ENCODE measurements at regions not wholly inside any gene's neighbourhood (a gene's known extent, or its start where the extent isn't known, plus 50 kb on each side); places are given as distances from the start of the nearest gene placed in this dataset.

DNA sequence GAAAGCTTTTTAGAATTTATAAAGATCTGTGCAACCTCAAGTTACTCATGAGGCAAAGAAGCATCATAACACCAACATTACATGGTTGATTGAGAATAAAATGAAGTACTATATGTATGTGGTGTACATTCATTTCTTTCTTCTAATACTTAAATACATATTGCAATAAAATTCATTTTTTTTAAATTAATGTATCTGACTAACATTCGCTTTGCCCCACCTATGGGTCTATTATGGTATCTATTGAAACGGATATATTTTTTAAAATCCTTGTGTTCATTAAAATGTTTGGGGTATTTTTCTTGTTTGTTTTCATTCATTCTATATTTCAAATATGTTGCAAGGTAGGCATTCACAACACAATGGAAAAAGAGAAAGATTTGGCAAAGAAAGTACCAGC, 237.5 kb downstream of the DSEL start:
- DNase-seq (ENCODE audit: low spot score in 2 of 2) (no peak), ATAC-seq (replicated peaks; ENCODE audit: extremely low read depth, poor library complexity, severe bottlenecking) (no peak)
- H3K36me3 Mint-ChIP-seq (ENCODE audit: insufficient read depth), result no peaks in the 10 kb centered on the region
- H3K4me3 Mint-ChIP-seq, result no peak overlapping the region
- no peaks in the 10 kb centered on the region for H3K4me1 Mint-ChIP-seq
- H3K27ac Mint-ChIP-seq (ENCODE audit: low read depth), result no peak overlapping the region
- no peaks in the 10 kb centered on the region for H3K27me3 Mint-ChIP-seq
- no peaks in the 10 kb centered on the region for H3K9me3 Mint-ChIP-seq

DNA sequence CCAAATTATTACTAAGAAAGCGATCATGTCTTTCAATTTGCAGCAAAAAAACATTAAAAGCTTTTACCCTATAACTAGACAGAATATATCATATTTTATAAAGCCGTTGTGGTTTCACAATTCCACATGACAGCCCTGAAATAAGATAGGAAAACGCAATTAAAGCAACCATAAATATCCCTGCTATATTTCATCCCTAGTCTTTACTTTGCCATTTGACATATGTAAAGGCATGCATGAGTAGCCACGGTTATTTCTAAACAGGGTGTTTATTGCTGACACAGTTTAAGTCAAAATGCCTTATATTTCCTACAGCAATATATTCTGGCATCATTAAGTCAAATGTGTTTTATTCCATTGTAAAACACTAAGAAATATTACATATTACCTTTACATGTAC, 239.9 kb downstream of the DSEL start:
- Mint-ChIP-seq H3K27me3 (no peaks in the 10 kb centered on the region), H3K4me3 (no peak overlapping the region), H3K27ac (ENCODE audit: low read depth) (no peak overlapping the region), H3K9me3 (no peaks in the 10 kb centered on the region), H3K4me1 (no peaks in the 10 kb centered on the region), H3K36me3 (ENCODE audit: insufficient read depth) (no peaks in the 10 kb centered on the region)
- DNase-seq (ENCODE audit: low spot score in 2 of 2), result no peak
- no peak for ATAC-seq (replicated peaks; ENCODE audit: extremely low read depth, poor library complexity, severe bottlenecking)

- ATAC-seq (replicated peaks; ENCODE audit: extremely low read depth, poor library complexity, severe bottlenecking) (no peak), DNase-seq (ENCODE audit: low spot score in 2 of 2) (no peak)
- H3K27ac Mint-ChIP-seq (ENCODE audit: low read depth), result no peak overlapping the region
- peaks cover 10% of the 10 kb centered on the region for H3K27me3 Mint-ChIP-seq
- H3K4me3 Mint-ChIP-seq, result no peak overlapping the region
- H3K9me3 Mint-ChIP-seq, result peaks cover 5% of the 10 kb centered on the region
- H3K36me3 Mint-ChIP-seq (ENCODE audit: insufficient read depth), result no peaks in the 10 kb centered on the region
- H3K4me1 Mint-ChIP-seq, result no peaks in the 10 kb centered on the region
Observed at GRCh38 chr18:67273288-67273687, 243.2 kb downstream of the DSEL start.

- no peak for ATAC-seq (replicated peaks; ENCODE audit: extremely low read depth, poor library complexity, severe bottlenecking)
- H3K4me3 Mint-ChIP-seq, result no peak overlapping the region
- DNase-seq (ENCODE audit: low spot score in 2 of 2), result no peak
- H3K27me3 Mint-ChIP-seq, result peaks cover 10% of the 10 kb centered on the region
- H3K27ac Mint-ChIP-seq (ENCODE audit: low read depth), result no peak overlapping the region
- H3K36me3 Mint-ChIP-seq (ENCODE audit: insufficient read depth), result no peaks in the 10 kb centered on the region
- H3K9me3 Mint-ChIP-seq, result peaks cover 5% of the 10 kb centered on the region
- peaks cover 16% of the 10 kb centered on the region for H3K4me1 Mint-ChIP-seq
Observed at GRCh38 chr18:67269206-67269605, 247.3 kb downstream of the DSEL start.

- ATAC-seq (replicated peaks; ENCODE audit: extremely low read depth, poor library complexity, severe bottlenecking), result no peak
- Mint-ChIP-seq H3K27ac (ENCODE audit: low read depth) (no peak overlapping the region), H3K9me3 (peaks cover 5% of the 10 kb centered on the region)
Observed at GRCh38 chr18:67268530-67268929, 248.0 kb downstream of the DSEL start.

GRCh38 chr18:67266246-67267237, 250.0 kb downstream of the DSEL start:
- H3K4me1 Mint-ChIP-seq, result peaks cover 16% of the 10 kb centered on the region
- peak overlapping the region; percentile 43 for H3K4me3 Mint-ChIP-seq
- ATAC-seq (replicated peaks; ENCODE audit: extremely low read depth, poor library complexity, severe bottlenecking) (no peak), DNase-seq (ENCODE audit: low spot score in 2 of 2) (no peak)
- H3K9me3 Mint-ChIP-seq, result peaks cover 5% of the 10 kb centered on the region
- H3K27me3 Mint-ChIP-seq, result peaks cover 10% of the 10 kb centered on the region
- H3K36me3 Mint-ChIP-seq (ENCODE audit: insufficient read depth), result peaks cover 2% of the 10 kb centered on the region
- no peak overlapping the region for H3K27ac Mint-ChIP-seq (ENCODE audit: low read depth)

More at GRCh38 chr18:67268530-67268929, 248.0 kb downstream of the DSEL start:
- peaks cover 10% of the 10 kb centered on the region for H3K27me3 Mint-ChIP-seq
- no peak overlapping the region for H3K4me3 Mint-ChIP-seq
- H3K4me1 Mint-ChIP-seq, result peaks cover 16% of the 10 kb centered on the region
- no peaks in the 10 kb centered on the region for H3K36me3 Mint-ChIP-seq (ENCODE audit: insufficient read depth)
- no peak for DNase-seq (ENCODE audit: low spot score in 2 of 2)

- peaks cover 5% of the 10 kb centered on the region for H3K9me3 Mint-ChIP-seq
- peaks cover 2% of the 10 kb centered on the region for H3K36me3 Mint-ChIP-seq (ENCODE audit: insufficient read depth)
- H3K27ac Mint-ChIP-seq (ENCODE audit: low read depth), result no peak overlapping the region
- no peak for DNase-seq (ENCODE audit: low spot score in 2 of 2)
- H3K4me3 Mint-ChIP-seq, result peak overlapping the region; percentile 43
- peak; percentile 67 for ATAC-seq (replicated peaks; ENCODE audit: extremely low read depth, poor library complexity, severe bottlenecking)
- peaks cover 10% of the 10 kb centered on the region for H3K27me3 Mint-ChIP-seq
- peaks cover 16% of the 10 kb centered on the region for H3K4me1 Mint-ChIP-seq
Observed at GRCh38 chr18:67265464-67266245, 250.9 kb downstream of the DSEL start.

GRCh38 chr18:67261931-67262552, 254.5 kb downstream of the DSEL start:
- Mint-ChIP-seq H3K4me3 (no peak overlapping the region), H3K36me3 (ENCODE audit: insufficient read depth) (peaks cover 2% of the 10 kb centered on the region), H3K4me1 (peaks cover 16% of the 10 kb centered on the region), H3K27me3 (no peaks in the 10 kb centered on the region), H3K9me3 (no peaks in the 10 kb centered on the region), H3K27ac (ENCODE audit: low read depth) (no peak overlapping the region)
- DNase-seq (ENCODE audit: low spot score in 2 of 2) (no peak), ATAC-seq (replicated peaks; ENCODE audit: extremely low read depth, poor library complexity, severe bottlenecking) (no peak)

GRCh38 chr18:67260841-67261240, 255.7 kb downstream of the DSEL start:
- ATAC-seq (replicated peaks; ENCODE audit: extremely low read depth, poor library complexity, severe bottlenecking), result no peak
- Mint-ChIP-seq H3K4me3 (no peak overlapping the region), H3K36me3 (ENCODE audit: insufficient read depth) (peaks cover 2% of the 10 kb centered on the region), H3K9me3 (no peaks in the 10 kb centered on the region), H3K27me3 (no peaks in the 10 kb centered on the region), H3K27ac (ENCODE audit: low read depth) (no peak overlapping the region), H3K4me1 (peaks cover 12% of the 10 kb centered on the region)
- no peak for DNase-seq (ENCODE audit: low spot score in 2 of 2)

- Mint-ChIP-seq H3K36me3 (ENCODE audit: insufficient read depth) (no peaks in the 10 kb centered on the region), H3K4me1 (no peaks in the 10 kb centered on the region), H3K4me3 (no peak overlapping the region), H3K27me3 (no peaks in the 10 kb centered on the region), H3K27ac (ENCODE audit: low read depth) (no peak overlapping the region), H3K9me3 (peaks cover 5% of the 10 kb centered on the region)
- no peak for ATAC-seq (replicated peaks; ENCODE audit: extremely low read depth, poor library complexity, severe bottlenecking)
- no peak for DNase-seq (ENCODE audit: low spot score in 2 of 2)
Observed at GRCh38 chr18:67250776-67251424, 265.6 kb downstream of the DSEL start.

DNA sequence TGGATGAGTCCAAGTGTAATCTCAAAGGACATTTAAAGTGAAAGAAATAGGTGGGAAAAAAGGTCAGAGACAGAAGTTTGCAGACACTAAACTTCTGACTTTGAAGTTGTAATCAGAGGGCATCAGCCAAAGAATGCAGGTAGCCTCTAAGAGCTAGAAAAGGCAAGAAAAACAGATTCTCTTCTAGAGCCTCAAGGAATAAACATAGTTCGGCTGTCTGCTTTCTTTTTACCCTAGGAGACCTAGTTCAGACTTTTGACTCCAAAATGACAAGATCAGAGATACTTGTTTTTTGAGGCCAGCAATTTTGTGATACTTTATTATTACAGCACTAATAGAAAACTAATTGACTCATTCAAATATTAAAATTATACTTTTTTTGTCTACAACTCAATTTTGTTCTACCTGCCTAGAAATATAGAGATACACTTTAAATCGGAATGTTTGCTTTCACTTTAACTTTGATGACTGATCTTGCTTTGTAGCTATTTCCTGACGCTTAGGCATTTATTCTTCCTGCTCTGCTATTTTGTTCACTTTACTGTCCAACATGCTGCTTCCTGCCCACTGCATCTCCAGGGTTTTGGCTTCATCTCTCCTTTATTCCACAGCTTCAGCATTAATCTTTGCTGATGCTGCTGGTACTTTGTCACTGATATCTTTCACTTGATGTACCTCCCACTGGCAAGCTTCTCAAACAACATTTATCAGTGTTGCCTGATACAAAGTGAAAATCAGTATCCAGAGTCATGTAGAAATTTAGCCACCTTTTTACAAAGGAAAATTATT, 272.5 kb downstream of the DSEL start:
- H3K27ac Mint-ChIP-seq (ENCODE audit: low read depth), result no peak overlapping the region
- H3K36me3 Mint-ChIP-seq (ENCODE audit: insufficient read depth), result no peaks in the 10 kb centered on the region
- no peaks in the 10 kb centered on the region for H3K27me3 Mint-ChIP-seq
- DNase-seq (ENCODE audit: low spot score in 2 of 2), result no peak
- peaks cover 5% of the 10 kb centered on the region for H3K9me3 Mint-ChIP-seq
- peak; percentile 34 for ATAC-seq (replicated peaks; ENCODE audit: extremely low read depth, poor library complexity, severe bottlenecking)
- peak overlapping the region; percentile 66 for H3K4me3 Mint-ChIP-seq
- peaks cover 14% of the 10 kb centered on the region for H3K4me1 Mint-ChIP-seq

Data from central memory CD8-positive, alpha-beta T cell (primary cell).